OCI-LY1 (cell line): ENCODE measurements at regions not wholly inside any gene's neighbourhood (a gene's known extent, or its start where the extent isn't known, plus 50 kb on each side); places are given as distances from the start of the nearest gene placed in this dataset.

Experiments used
- H2AFZ ChIP-seq: fragments of 200-600 bp; sonication (generic), shearing (Covaris generic); 2 replicates; pipeline ENCODE4 v1.6.0; 2014; ENCODE audit warnings: antibody characterized with exemption, mild to moderate bottlenecking, low read length
- H3F3A ChIP-seq: fragments of 200-600 bp; sonication (generic), shearing (Covaris generic); 2 replicates; pipeline ENCODE4 v1.6.0; 2014; ENCODE audit warnings: mild to moderate bottlenecking, antibody characterized with exemption, low read length, moderate library complexity; ENCODE audit not compliant: insufficient read depth
- H3K27ac ChIP-seq: fragments of 200-600 bp; sonication (generic); 2 replicates; pipeline ENCODE4 v1.5.1; 2014; ENCODE audit warnings: low read length, mixed run types, mild to moderate bottlenecking, low read depth; ENCODE audit not compliant: poor library complexity, severe bottlenecking
- H3K27me3 ChIP-seq: fragments of 200-600 bp; sonication (generic); 2 replicates; pipeline ENCODE4 v1.6.0; 2014; ENCODE audit warnings: antibody characterized with exemption, mild to moderate bottlenecking, low read length, moderate library complexity; ENCODE audit not compliant: insufficient read depth
- H3K36me3 ChIP-seq: fragments of 200-600 bp; sonication (generic); 2 replicates; pipeline ENCODE4 v1.6.1; 2014; ENCODE audit warnings: mild to moderate bottlenecking, antibody characterized with exemption, low read length, moderate library complexity, mixed read lengths; ENCODE audit not compliant: insufficient read depth
- H3K4me1 ChIP-seq: fragments of 200-600 bp; sonication (generic); 2 replicates; pipeline ENCODE4 v1.5.1; 2014; ENCODE audit warnings: mild to moderate bottlenecking, low read length, moderate library complexity; ENCODE audit not compliant: insufficient read depth, severe bottlenecking
- H3K4me2 ChIP-seq: fragments of 200-600 bp; sonication (generic), shearing (Covaris generic); 2 replicates; pipeline ENCODE4 v1.6.1; 2014; ENCODE audit warnings: low read length
- H3K4me3 ChIP-seq: fragments of 200-600 bp; sonication (generic); 2 replicates; pipeline ENCODE4 v1.5.1; 2014; ENCODE audit warnings: low read length, low read depth, mild to moderate bottlenecking, mixed read lengths; ENCODE audit not compliant: poor library complexity, severe bottlenecking
- H3K79me2 ChIP-seq: fragments of 200-600 bp; shearing (Covaris generic); 2 replicates; pipeline ENCODE4 v1.6.1; 2016; ENCODE audit warnings: mixed run types, low read length, mixed read lengths; ENCODE audit not compliant: insufficient read depth
- H3K9ac ChIP-seq: fragments of 200-600 bp; sonication (generic), shearing (Covaris generic); 2 replicates; pipeline ENCODE4 v1.6.1; 2014; ENCODE audit warnings: mild to moderate bottlenecking, low read length, mixed read lengths
- H3K9me2 ChIP-seq: fragments of 200-600 bp; sonication (generic), shearing (Covaris generic); 2 replicates; pipeline ENCODE4 v1.6.1; 2014; ENCODE audit warnings: low read depth, mild to moderate bottlenecking, low read length, mixed read lengths
- H3K9me3 ChIP-seq: fragments of 200-600 bp; shearing (Covaris generic); 2 replicates; pipeline ENCODE4 v1.6.1; 2014; ENCODE audit warnings: low read length, mixed read lengths
- H4K20me1 ChIP-seq: fragments of 200-600 bp; sonication (generic), shearing (Covaris generic); 2 replicates; pipeline ENCODE4 v1.6.0; 2016; ENCODE audit warnings: mild to moderate bottlenecking, low read length; ENCODE audit not compliant: insufficient read depth
- CTCF ChIP-seq: fragments of 200-600 bp; sonication (generic), shearing (Covaris generic); IDR thresholded peaks from 2 replicates; pipeline ENCODE4 v1.5.1; 2017; ENCODE audit warnings: mild to moderate bottlenecking, antibody characterized with exemption, low read length, moderate library complexity, mixed read lengths
- EZH2 ChIP-seq: fragments of 200-600 bp; sonication (generic), shearing (Covaris generic); IDR thresholded peaks from 2 replicates; pipeline ENCODE4 v1.8.0; 2017; ENCODE audit warnings: borderline replicate concordance, mixed run types, mild to moderate bottlenecking, antibody characterized with exemption, low read length, moderate library complexity, mixed read lengths

DNA sequence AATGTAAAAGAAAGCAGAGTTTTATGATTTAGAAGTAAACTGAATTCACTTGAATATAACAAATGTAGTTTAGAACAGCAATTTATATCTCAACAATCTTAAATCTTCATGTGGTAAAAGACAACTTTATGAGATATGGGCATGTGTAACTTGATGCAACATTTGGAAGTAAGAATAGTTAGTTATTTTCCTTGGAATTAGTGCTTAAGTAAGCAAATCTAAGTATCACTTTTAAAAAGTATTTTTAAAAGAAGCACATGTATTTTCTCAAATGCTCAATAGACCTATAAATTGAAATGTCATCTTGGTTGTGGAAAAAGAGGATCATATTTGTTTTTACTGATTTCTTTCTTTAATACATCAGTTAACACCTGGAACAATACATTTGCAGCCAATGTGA lies 340.3 kb upstream of the CDH6 start:
- no peak overlapping the region for H2AFZ ChIP-seq
- H3K4me1 ChIP-seq: no peaks in the 10 kb centered on the region
- no peak overlapping the region for H3K9ac ChIP-seq

DNA sequence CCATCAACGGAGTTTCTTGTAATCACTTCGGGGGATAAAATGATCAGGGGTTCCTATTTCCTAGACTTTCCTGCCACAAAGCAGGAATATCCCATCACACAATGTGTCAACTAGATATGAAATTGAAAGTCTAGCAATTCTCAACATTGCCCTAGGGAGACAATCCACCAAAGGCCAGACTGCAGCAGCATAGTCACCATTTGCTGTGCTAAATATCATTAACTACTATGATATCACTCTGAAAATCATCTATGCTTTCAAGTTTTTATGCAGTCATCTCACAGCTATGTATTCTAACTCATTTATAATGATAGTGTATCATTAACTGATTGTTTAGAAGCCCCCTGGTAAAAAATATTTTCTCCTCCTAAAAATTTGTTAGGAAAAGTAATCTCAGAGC lies 342.6 kb upstream of the CDH6 start:
- no peaks in the 10 kb centered on the region for H3K27me3 ChIP-seq
- no peak overlapping the region for H3K4me2 ChIP-seq
- no peaks in the 10 kb centered on the region for H3K9me3 ChIP-seq
- TF ChIP-seq EZH2 (no peak), CTCF (no peak)
- H4K20me1 ChIP-seq: no peaks in the 10 kb centered on the region
- H3K9ac ChIP-seq: no peak overlapping the region
- H3K4me3 ChIP-seq: no peak overlapping the region
- no peaks in the 10 kb centered on the region for H3F3A ChIP-seq
- H3K36me3 ChIP-seq: no peaks in the 10 kb centered on the region
- no peak overlapping the region for H3K27ac ChIP-seq
- no peaks in the 10 kb centered on the region for H3K4me1 ChIP-seq
- H3K9me2 ChIP-seq: no peaks in the 10 kb centered on the region
- H2AFZ ChIP-seq: no peak overlapping the region
- H3K79me2 ChIP-seq: no peaks in the 10 kb centered on the region

More for the DNA sequence above, 340.3 kb upstream of the CDH6 start:
- TF ChIP-seq CTCF (no peak), EZH2 (no peak)
- H3K4me2 ChIP-seq: no peak overlapping the region
- H3K36me3 ChIP-seq: no peaks in the 10 kb centered on the region
- no peaks in the 10 kb centered on the region for H3K79me2 ChIP-seq
- H4K20me1 ChIP-seq: no peaks in the 10 kb centered on the region
- no peaks in the 10 kb centered on the region for H3K9me3 ChIP-seq
- no peak overlapping the region for H3K27ac ChIP-seq
- H3F3A ChIP-seq: no peaks in the 10 kb centered on the region
- no peak overlapping the region for H3K4me3 ChIP-seq
- no peaks in the 10 kb centered on the region for H3K9me2 ChIP-seq
- H3K27me3 ChIP-seq: no peaks in the 10 kb centered on the region

GRCh38 chr5:30849931-30850710 lies 343.4 kb upstream of the CDH6 start:
- no peaks in the 10 kb centered on the region for H3K79me2 ChIP-seq
- no peak overlapping the region for H3K9ac ChIP-seq
- H4K20me1 ChIP-seq: no peaks in the 10 kb centered on the region
- no peak overlapping the region for H3K4me2 ChIP-seq
- no peaks in the 10 kb centered on the region for H3K9me2 ChIP-seq
- no peaks in the 10 kb centered on the region for H3K9me3 ChIP-seq
- no peaks in the 10 kb centered on the region for H3K36me3 ChIP-seq
- no peak for TF ChIP-seq CTCF
- TF ChIP-seq EZH2: no peak
- no peak overlapping the region for H3K27ac ChIP-seq
- no peaks in the 10 kb centered on the region for H3F3A ChIP-seq
- no peak overlapping the region for H2AFZ ChIP-seq
- H3K4me1 ChIP-seq: no peaks in the 10 kb centered on the region
- H3K27me3 ChIP-seq: no peaks in the 10 kb centered on the region
- no peak overlapping the region for H3K4me3 ChIP-seq
